Retinal pigment epithelial cell (primary cell): ENCODE measurements at regions not wholly inside any gene's neighbourhood (a gene's known extent, or its start where the extent isn't known, plus 50 kb on each side); places are given as distances from the start of the nearest gene placed in this dataset.

Experiments used
- DNase-seq: peaks from one replicate; pipeline ENCODE4 v3.0.0-alpha.2; 2010; ENCODE audit warnings: low read depth
- H3K4me3 ChIP-seq: 2 replicates; pipeline ENCODE4 v1.5.1; 2011; ENCODE audit warnings: mild to moderate bottlenecking, low read length, control low read depth, moderate library complexity
- TF ChIP-seq, protein P1 (sequence below): conservative IDR thresholded peaks from 2 replicates; pipeline ENCODE4 v1.5.1; 2011; ENCODE audit warnings: low read depth, low read length, control low read depth, inconsistent platforms

- no peak for DNase-seq
- TF ChIP-seq, protein P1, sequence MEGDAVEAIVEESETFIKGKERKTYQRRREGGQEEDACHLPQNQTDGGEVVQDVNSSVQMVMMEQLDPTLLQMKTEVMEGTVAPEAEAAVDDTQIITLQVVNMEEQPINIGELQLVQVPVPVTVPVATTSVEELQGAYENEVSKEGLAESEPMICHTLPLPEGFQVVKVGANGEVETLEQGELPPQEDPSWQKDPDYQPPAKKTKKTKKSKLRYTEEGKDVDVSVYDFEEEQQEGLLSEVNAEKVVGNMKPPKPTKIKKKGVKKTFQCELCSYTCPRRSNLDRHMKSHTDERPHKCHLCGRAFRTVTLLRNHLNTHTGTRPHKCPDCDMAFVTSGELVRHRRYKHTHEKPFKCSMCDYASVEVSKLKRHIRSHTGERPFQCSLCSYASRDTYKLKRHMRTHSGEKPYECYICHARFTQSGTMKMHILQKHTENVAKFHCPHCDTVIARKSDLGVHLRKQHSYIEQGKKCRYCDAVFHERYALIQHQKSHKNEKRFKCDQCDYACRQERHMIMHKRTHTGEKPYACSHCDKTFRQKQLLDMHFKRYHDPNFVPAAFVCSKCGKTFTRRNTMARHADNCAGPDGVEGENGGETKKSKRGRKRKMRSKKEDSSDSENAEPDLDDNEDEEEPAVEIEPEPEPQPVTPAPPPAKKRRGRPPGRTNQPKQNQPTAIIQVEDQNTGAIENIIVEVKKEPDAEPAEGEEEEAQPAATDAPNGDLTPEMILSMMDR: no peak
- no peak overlapping the region for H3K4me3 ChIP-seq
Observed at GRCh38 chr12:115261691-115262398, 577.9 kb upstream of the TBX3 start.

DNA sequence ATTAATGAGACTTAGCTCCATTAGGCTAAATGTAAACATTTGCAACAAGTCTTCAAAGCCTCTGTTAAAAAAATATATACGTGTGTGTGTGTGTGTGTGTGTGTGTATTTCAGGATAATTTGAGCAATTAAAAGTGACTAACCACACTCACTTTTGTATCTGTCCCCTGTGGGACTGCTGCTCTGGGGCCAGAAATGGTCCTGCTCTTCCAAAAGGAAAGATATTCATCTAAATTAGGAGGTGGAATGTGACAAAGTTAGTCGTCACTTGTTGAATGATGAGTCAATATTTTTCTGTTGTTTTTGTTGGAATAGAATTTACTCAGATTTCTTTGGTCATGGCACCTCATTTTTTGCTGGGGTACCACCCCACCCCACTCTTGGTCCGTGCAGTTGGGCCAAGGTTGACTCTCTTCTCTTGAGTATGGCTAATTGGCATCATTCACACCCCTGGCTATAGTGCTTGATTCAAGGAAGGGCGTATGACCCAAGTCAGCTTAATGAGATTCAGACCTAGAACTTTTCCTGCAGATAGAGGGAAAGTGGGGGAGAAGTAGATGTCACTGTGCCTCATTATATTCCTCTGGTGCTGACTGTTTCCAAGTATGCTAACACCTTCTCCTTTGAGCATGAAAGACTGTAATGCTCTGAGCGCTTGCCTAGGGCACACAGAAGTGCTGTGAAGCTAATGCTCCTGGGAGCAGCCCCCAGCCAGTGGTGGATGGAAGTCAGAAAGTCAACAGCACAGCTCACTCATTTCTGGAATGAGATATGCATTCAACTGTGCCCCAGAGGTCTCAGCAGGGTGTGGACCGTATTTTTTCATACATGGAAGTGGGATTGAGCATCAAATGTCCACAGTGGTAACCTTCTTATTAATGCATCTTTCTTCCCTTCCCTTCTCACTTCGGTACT is 577.0 kb upstream of the TBX3 start:
- no peak for DNase-seq
- no peak overlapping the region for H3K4me3 ChIP-seq
- TF ChIP-seq, protein P1: no peak

DNA sequence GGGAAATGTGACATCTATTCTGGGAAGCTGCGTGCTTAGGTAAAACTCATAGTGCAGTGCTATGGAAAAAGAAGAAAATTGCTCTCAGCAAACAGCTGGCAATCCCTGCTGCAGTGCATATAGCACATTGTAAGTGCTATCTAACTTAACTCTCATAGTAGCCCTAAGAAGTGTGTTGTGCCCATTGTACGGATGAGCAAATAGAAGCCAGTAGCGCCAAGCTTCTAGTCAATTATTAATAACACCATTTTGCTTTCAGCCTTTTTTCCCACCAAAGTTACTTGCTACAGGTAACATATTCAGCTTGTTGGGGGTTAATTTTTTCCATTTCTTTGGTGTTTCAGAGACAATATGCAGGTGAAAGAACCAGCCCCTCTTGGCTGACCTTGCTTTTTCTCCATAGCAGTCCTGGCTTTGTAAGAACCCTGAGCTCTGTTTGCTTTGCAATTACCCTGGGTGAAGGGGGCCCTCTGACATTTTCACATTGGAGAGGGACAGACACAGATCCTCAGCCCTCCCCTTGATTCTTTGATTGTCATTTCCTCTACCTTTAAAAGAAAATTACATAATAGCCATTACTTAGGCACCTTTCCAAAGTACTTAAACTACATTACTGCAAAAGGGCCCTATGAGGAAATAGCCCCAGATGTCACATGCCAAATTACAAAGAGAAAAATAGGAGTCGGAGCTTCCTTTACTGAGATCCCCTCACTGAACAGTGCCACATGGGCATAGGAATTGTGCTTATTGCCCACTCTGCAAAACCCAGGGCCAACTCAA is 576.2 kb upstream of the TBX3 start:
- no peak for DNase-seq
- H3K4me3 ChIP-seq: no peak overlapping the region
- TF ChIP-seq, protein P1: no peak

- H3K4me3 ChIP-seq: no peak overlapping the region
- no peak for DNase-seq
- TF ChIP-seq, protein P1: no peak
Observed at GRCh38 chr12:115257791-115258190, 573.8 kb upstream of the TBX3 start.

DNA sequence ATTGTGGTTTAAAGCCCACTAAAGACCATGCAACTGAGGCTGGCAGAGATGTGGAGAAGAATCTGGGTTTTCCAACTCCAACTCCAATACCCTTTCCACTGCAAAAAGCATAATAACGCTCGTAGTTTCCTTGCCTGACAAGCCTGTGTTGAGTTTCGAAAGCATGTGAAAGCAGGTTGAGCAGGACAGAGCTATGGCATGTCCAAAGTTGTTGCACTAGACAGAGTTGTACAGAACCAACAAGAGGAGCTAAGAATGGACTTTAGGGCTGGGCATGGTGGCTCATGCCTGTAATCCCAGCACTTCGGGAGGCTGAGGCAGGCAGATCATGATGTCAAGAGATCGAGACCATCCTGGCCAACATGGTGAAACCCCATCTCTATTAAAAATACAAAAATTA is 572.0 kb upstream of the TBX3 start:
- TF ChIP-seq, protein P1: no peak

GRCh38 chr12:115255257-115255656 is 571.3 kb upstream of the TBX3 start:
- no peak overlapping the region for H3K4me3 ChIP-seq
- no peak for DNase-seq
- TF ChIP-seq, protein P1: no peak

More for the DNA sequence above, 572.0 kb upstream of the TBX3 start:
- H3K4me3 ChIP-seq: no peak overlapping the region
- DNase-seq: no peak
